DND-41 (cell line): ENCODE measurements at regions not wholly inside any gene's neighbourhood (a gene's known extent, or its start where the extent isn't known, plus 50 kb on each side); places are given as distances from the start of the nearest gene placed in this dataset.

Experiments used
- EZH2 ChIP-seq: IDR thresholded peaks from 3 replicates; pipeline ENCODE4 v1.6.1; 2012; ENCODE audit warnings: borderline replicate concordance, low read depth, mild to moderate bottlenecking, moderate library complexity, low read length, inconsistent platforms; ENCODE audit not compliant: severe bottlenecking
- TF ChIP-seq, protein P1 (sequence below): IDR thresholded peaks from 2 replicates; pipeline ENCODE4 v1.5.1; 2012; ENCODE audit warnings: borderline replicate concordance, low read length, moderate library complexity, mild to moderate bottlenecking; ENCODE audit not compliant: poor library complexity, severe bottlenecking; ENCODE audit errors: extremely low read depth

DNA sequence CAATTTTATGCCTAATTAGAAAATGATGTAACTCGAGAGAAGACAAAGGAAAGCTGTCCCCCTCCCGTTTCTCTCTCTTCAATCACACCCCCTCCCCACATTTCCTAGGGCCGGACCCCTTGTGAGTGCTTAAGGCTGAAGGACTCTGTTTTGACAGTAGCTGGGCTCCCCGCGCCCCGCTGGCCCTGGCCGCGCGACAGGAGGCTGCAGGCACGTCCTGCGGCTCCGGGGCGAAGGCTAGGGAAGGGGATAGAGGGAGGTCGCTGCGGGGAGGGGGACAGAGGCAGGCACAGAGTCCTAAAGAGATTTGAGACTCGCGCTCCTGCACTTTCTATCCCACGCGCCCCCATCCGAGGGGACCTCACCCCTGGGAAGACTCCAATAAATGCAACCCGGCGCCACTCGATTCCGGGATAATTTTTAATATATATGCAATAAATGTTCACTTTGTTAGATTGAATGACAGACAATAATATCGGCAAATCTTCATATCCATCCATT is 56.2 kb upstream of the TMEM33 start:
- TF ChIP-seq, protein P1, sequence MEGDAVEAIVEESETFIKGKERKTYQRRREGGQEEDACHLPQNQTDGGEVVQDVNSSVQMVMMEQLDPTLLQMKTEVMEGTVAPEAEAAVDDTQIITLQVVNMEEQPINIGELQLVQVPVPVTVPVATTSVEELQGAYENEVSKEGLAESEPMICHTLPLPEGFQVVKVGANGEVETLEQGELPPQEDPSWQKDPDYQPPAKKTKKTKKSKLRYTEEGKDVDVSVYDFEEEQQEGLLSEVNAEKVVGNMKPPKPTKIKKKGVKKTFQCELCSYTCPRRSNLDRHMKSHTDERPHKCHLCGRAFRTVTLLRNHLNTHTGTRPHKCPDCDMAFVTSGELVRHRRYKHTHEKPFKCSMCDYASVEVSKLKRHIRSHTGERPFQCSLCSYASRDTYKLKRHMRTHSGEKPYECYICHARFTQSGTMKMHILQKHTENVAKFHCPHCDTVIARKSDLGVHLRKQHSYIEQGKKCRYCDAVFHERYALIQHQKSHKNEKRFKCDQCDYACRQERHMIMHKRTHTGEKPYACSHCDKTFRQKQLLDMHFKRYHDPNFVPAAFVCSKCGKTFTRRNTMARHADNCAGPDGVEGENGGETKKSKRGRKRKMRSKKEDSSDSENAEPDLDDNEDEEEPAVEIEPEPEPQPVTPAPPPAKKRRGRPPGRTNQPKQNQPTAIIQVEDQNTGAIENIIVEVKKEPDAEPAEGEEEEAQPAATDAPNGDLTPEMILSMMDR: no peak
- no peak for TF ChIP-seq EZH2
